ENCODE measurements at regions not wholly inside any gene's neighbourhood (a gene's known extent, or its start where the extent isn't known, plus 50 kb on each side); places are given as distances from the start of the nearest gene placed in this dataset.

GRCh38 chr12:103086471-103086870, 129.0 kb downstream of the ASCL1 start:
- H3K4me3 Mint-ChIP-seq, result no peak overlapping the region
- Histone ChIP-seq H3K4me1 (ENCODE audit: control insufficient read depth, insufficient read depth, low read length) (no peaks in the 10 kb centered on the region), H3K9ac (ENCODE audit: extremely low read depth, low read length, poor library complexity, severe bottlenecking) (no peak overlapping the region), H3K27me3 (ENCODE audit: control insufficient read depth, insufficient read depth, low read length, poor library complexity, severe bottlenecking) (no peaks in the 10 kb centered on the region), H3K27ac (ENCODE audit: low read depth, low read length) (no peak overlapping the region), H3K36me3 (ENCODE audit: control insufficient read depth, insufficient read depth, low read length) (no peaks in the 10 kb centered on the region), H3K4me3 (ENCODE audit: low read length) (no peak overlapping the region), H3K9me3 (ENCODE audit: control insufficient read depth, low read length) (no peaks in the 10 kb centered on the region)
- WGBS, 2 experiments (ENCODE audit: insufficient coverage in 1 of 2, insufficient read length in 1 of 2), result 93 to 100% methylated on average over 5 to 6 of the region's 6 CpGs
- no peak for DNase-seq
- H3K27me3 Mint-ChIP-seq (ENCODE audit: insufficient read depth), result no peaks in the 10 kb centered on the region
- H3K9me3 Mint-ChIP-seq, result no peaks in the 10 kb centered on the region
- H3K4me1 Mint-ChIP-seq, result no peaks in the 10 kb centered on the region
- H3K27ac Mint-ChIP-seq, result no peak overlapping the region
- no peaks in the 10 kb centered on the region for H3K36me3 Mint-ChIP-seq (ENCODE audit: low read depth)
- TF ChIP-seq CTCF (conservative IDR thresholded peaks at IDR 0.05), result no peak

GRCh38 chr12:103093499-103094106, 136.1 kb downstream of the ASCL1 start:
- H3K27me3 ChIP-seq (ENCODE audit: control insufficient read depth, insufficient read depth, low read length, poor library complexity, severe bottlenecking), result no peaks in the 10 kb centered on the region
- TF ChIP-seq CTCF (conservative IDR thresholded peaks at IDR 0.05), result no peak
- no peaks in the 10 kb centered on the region for H3K9me3 Mint-ChIP-seq
- peaks cover 7% of the 10 kb centered on the region for H3K4me1 Mint-ChIP-seq
- no peak overlapping the region for H3K27ac Mint-ChIP-seq
- no peaks in the 10 kb centered on the region for H3K9me3 ChIP-seq (ENCODE audit: control insufficient read depth, low read length)
- peaks cover 2% of the 10 kb centered on the region for H3K4me1 ChIP-seq (ENCODE audit: control insufficient read depth, insufficient read depth, low read length)
- peaks cover 1% of the 10 kb centered on the region for H3K27me3 Mint-ChIP-seq (ENCODE audit: insufficient read depth)
- no peak overlapping the region for H3K4me3 Mint-ChIP-seq
- H3K36me3 Mint-ChIP-seq (ENCODE audit: low read depth), result no peaks in the 10 kb centered on the region
- no peak overlapping the region for H3K9ac ChIP-seq (ENCODE audit: extremely low read depth, low read length, poor library complexity, severe bottlenecking)
- H3K36me3 ChIP-seq (ENCODE audit: control insufficient read depth, insufficient read depth, low read length), result no peaks in the 10 kb centered on the region
- DNase-seq, result no peak
- H3K27ac ChIP-seq (ENCODE audit: low read depth, low read length), result no peak overlapping the region
- 86 to 95% methylated on average over 1 to 3 of the region's 3 CpGs for WGBS, 2 experiments (ENCODE audit: insufficient coverage in 1 of 2, insufficient read length in 1 of 2)
- H3K4me3 ChIP-seq (ENCODE audit: low read length), result no peak overlapping the region

DNA sequence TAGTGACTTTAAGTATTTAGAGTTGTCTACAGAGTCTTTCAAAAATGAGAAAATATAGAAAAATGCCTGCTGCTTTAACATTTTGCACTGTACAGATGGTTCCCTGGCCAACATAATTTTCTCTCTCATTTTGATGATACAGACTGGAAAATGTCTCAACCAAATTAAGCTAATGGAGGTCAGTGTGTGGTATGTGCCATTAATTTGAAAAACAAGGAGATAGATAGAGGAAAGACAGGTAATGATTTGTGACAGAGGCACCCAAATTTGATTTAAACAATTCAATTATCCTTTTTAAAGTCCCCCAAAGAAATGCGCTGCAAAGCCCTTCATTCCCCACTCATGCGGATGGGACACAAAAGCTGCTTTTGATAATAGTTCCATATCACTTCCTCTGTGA, 140.0 kb downstream of the ASCL1 start:
- H3K4me1 Mint-ChIP-seq, result peaks cover 1% of the 10 kb centered on the region
- no peak overlapping the region for H3K4me3 Mint-ChIP-seq
- whole genome bisulfite sequencing, 2 experiments (ENCODE audit: insufficient coverage in 1 of 2, insufficient read length in 1 of 2), result no CpG with 5 or more reads among the region's 2 CpGs
- H3K9me3 Mint-ChIP-seq, result no peaks in the 10 kb centered on the region
- DNase-seq, result no peak
- H3K27me3 Mint-ChIP-seq (ENCODE audit: insufficient read depth), result peaks cover 1% of the 10 kb centered on the region
- Histone ChIP-seq H3K9me3 (ENCODE audit: control insufficient read depth, low read length) (no peaks in the 10 kb centered on the region), H3K27me3 (ENCODE audit: control insufficient read depth, insufficient read depth, low read length, poor library complexity, severe bottlenecking) (no peaks in the 10 kb centered on the region), H3K36me3 (ENCODE audit: control insufficient read depth, insufficient read depth, low read length) (no peaks in the 10 kb centered on the region), H3K4me1 (ENCODE audit: control insufficient read depth, insufficient read depth, low read length) (no peaks in the 10 kb centered on the region), H3K9ac (ENCODE audit: extremely low read depth, low read length, poor library complexity, severe bottlenecking) (no peak overlapping the region), H3K27ac (ENCODE audit: low read depth, low read length) (no peak overlapping the region), H3K4me3 (ENCODE audit: low read length) (no peak overlapping the region)
- no peaks in the 10 kb centered on the region for H3K36me3 Mint-ChIP-seq (ENCODE audit: low read depth)
- H3K27ac Mint-ChIP-seq, result no peak overlapping the region
- TF ChIP-seq CTCF (conservative IDR thresholded peaks at IDR 0.05), result no peak

Data from endodermal cell (in vitro differentiated cells).